Body of pancreas (tissue), 4 donors: ENCODE measurements at regions not wholly inside any gene's neighbourhood (a gene's known extent, or its start where the extent isn't known, plus 50 kb on each side); places are given as distances from the start of the nearest gene placed in this dataset.

Source experiments
- ATAC-seq: fragments of 150-250 bp; one replicate; pipeline ENCODE4 v1.9.1; 2016
- DNase-seq, 4 donors: peaks; one replicate each; pipeline ENCODE4 v3.0.0-alpha.2; 2019
- H3K27ac ChIP-seq, 4 donors: fragments of 200-600 bp; sonication (generic); 1 replicate in 3 of 4; 2 replicates in 1 of 4; pipeline versions ENCODE4 v1.5.1 to v1.6.1; 2016 to 2019; ENCODE audit warnings: mild to moderate bottlenecking in 1 of 4, mixed read lengths in 1 of 4, moderate library complexity in 1 of 4
- H3K27me3 ChIP-seq, 2 donors: fragments of 200-600 bp; sonication (generic); one replicate each; pipeline ENCODE4 v1.6.0; 2016; ENCODE audit warnings: mild to moderate bottlenecking in 1 of 2
- H3K36me3 ChIP-seq, 2 donors: fragments of 200-600 bp; sonication (generic); replicated peaks in 1 of 2; 2 replicates each; pipeline ENCODE4 v1.5.1; 2016; ENCODE audit warnings: low read depth in 2 of 2; ENCODE audit not compliant: insufficient read depth in 1 of 2
- H3K4me1 ChIP-seq: fragments of 200-600 bp; sonication (generic); one replicate; pipeline ENCODE4 v1.6.0; 2016
- H3K4me3 ChIP-seq, 2 donors: fragments of 200-600 bp; sonication (generic); 1 replicate in 1 of 2; 2 replicates in 1 of 2; pipeline ENCODE4 v1.5.1; 2016 to 2019
- H3K9me3 ChIP-seq, 3 donors: fragments of 200-600 bp; sonication (generic); 1 replicate in 2 of 3; 2 replicates in 1 of 3; pipeline ENCODE4 v1.5.1; 2016
- POLR2A ChIP-seq, 3 donors: fragments of 450-650 bp; IDR thresholded peaks; one replicate each; pipeline ENCODE4 v1.6.1; 2016; ENCODE audit warnings: antibody characterized with exemption in 3 of 3, mild to moderate bottlenecking in 2 of 3
- WGBS, 2 donors: methylation state at CpG; one replicate each; pipeline ENCODE4 v1.1.5; 2017; 5-methylcytosine and 5-hydroxymethylcytosine counted together
- intact Hi-C: fragments of 100-400 bp; cut with DNase I; formaldehyde crosslinking; loops from one replicate; pipeline ENCODE4 v1.15.1; 2023
- TF ChIP-seq, protein P1 (sequence below), 7 experiments: fragments of 450-650 bp in 4 of 7; fragments of 200-600 bp in 3 of 7; sonication (generic) in 3 of 7; IDR thresholded peaks; one replicate each; pipeline ENCODE4 v1.5.1; 2016 to 2019; ENCODE audit warnings: antibody characterized with exemption in 7 of 7

DNA sequence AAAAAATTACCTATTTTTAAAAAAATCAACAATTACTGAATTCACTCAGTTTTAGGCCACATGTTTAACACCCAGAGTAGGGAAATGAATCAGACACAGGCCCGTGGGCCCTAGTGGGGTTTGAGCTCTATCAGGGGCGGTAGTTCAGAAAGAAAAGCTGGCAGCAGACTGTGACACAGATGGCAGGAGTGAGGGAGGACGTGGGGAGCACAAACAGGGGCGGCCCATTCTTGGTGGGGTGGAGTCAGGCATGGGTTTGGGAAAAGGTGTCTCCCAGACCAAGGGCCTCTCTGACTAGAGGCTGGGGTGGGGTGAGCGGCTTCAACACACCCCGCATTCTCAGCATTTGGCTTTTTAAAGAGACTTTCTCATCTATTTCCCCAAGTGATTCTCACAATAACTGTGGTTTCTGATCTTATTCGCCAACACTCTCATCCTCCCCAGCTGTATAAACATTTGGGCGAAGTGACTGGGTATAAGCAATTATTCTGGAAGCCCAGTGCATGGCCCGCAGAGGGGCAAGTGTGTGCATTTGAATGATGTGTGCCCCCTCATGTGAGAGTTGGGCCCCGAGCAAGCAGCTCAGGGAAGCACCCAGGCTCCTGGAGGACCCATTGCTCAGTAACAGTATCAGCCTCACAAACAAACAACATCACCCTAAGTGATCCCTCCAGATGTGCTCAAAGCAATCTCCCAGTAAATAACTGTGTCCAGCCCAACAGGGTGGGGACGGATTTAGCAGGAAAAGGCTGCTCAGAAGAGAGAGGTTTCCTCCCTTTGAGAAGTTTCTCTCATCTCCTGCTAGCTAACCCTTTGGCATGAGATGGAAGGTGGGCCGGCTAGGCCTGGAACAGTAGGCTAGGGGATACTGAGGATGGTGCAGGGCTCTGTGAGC lies 437.6 kb upstream of the ZMIZ1 start:
- ATAC-seq (no peak), DNase-seq (no peak)
- Histone ChIP-seq H3K9me3 (no peaks in the 10 kb centered on the region), H3K4me1 (peaks cover 16% of the 10 kb centered on the region), H3K27ac (no peak overlapping the region), H3K4me3 (no peak overlapping the region), H3K36me3 (no peaks in the 10 kb centered on the region), H3K27me3 (no peaks in the 10 kb centered on the region)
- WGBS, 2 donors, result 88 to 89% methylated on average over 12 of the region's 12 CpGs
- intact Hi-C loops, result no loop called here
- TF ChIP-seq, protein P1, sequence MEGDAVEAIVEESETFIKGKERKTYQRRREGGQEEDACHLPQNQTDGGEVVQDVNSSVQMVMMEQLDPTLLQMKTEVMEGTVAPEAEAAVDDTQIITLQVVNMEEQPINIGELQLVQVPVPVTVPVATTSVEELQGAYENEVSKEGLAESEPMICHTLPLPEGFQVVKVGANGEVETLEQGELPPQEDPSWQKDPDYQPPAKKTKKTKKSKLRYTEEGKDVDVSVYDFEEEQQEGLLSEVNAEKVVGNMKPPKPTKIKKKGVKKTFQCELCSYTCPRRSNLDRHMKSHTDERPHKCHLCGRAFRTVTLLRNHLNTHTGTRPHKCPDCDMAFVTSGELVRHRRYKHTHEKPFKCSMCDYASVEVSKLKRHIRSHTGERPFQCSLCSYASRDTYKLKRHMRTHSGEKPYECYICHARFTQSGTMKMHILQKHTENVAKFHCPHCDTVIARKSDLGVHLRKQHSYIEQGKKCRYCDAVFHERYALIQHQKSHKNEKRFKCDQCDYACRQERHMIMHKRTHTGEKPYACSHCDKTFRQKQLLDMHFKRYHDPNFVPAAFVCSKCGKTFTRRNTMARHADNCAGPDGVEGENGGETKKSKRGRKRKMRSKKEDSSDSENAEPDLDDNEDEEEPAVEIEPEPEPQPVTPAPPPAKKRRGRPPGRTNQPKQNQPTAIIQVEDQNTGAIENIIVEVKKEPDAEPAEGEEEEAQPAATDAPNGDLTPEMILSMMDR (IDR thresholded peaks at IDR 0.05), result no peak
- TF ChIP-seq POLR2A (IDR thresholded peaks at IDR 0.05), result no peak

DNA sequence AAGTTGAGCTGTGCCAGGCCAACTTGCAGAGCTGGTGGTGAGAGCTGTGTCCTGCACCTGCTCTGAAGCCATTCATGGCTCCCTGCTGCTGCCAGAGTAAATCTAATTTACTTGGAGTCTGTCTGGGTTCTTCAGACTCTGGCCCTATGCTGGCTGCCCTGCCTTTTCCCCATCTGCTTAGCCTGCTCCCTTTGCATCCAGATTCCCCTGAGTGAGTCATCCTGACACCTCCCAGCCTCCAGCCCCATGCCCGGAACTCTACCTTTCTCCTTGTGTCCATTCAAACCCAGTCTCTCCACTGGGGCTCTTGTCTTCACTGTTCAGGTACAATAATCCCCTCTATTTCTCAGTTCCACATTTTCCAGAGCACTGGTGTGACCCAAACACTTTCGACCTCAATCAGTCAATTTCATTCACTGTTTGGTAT lies 434.4 kb upstream of the ZMIZ1 start:
- TF ChIP-seq, protein P1 (IDR thresholded peaks at IDR 0.05), result no peak
- no peak for TF ChIP-seq POLR2A (IDR thresholded peaks at IDR 0.05)
- DNase-seq, result no peak
- Histone ChIP-seq H3K4me1 (peaks cover 16% of the 10 kb centered on the region), H3K9me3 (no peaks in the 10 kb centered on the region), H3K27me3 (no peaks in the 10 kb centered on the region), H3K27ac (peak overlapping the region in 1 of 4 donors; percentile 5), H3K36me3 (no peaks in the 10 kb centered on the region), H3K4me3 (no peak overlapping the region)
- peak; percentile 40 for ATAC-seq
- intact Hi-C loops, result no loop called here
- 58 to 73% methylated on average over 2 of the region's 2 CpGs for WGBS, 2 donors

DNA sequence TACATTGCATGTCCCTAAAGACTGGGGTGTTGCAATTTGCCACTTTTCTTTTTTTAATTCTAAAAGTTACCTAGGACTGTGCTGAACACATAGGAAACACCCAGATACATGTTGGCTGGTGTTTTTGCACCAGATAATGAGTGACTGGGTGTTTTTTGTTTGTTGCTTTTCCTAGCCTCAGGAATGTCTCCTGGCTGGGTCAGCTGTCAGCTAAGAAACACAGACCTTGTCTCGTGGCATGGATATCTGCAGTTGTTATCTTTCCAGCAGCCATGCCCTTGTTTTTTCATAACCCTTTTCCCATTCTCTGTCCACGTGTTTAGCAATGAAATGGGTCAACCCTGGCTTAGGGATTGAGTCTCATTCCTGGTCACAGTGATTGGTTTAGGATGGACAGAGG lies 433.9 kb upstream of the ZMIZ1 start:
- Histone ChIP-seq H3K27ac (peak overlapping the region in 1 of 4 donors; percentile 5), H3K36me3 (no peaks in the 10 kb centered on the region), H3K4me1 (peaks cover 16% of the 10 kb centered on the region), H3K27me3 (no peaks in the 10 kb centered on the region), H3K4me3 (no peak overlapping the region), H3K9me3 (no peaks in the 10 kb centered on the region)
- 10 to 16% methylated on average over 2 of the region's 2 CpGs for WGBS, 2 donors
- no peak for DNase-seq
- TF ChIP-seq POLR2A (IDR thresholded peaks at IDR 0.05), result no peak
- TF ChIP-seq, protein P1 (IDR thresholded peaks at IDR 0.05), result no peak
- intact Hi-C loops, result no loop called here
- peak; percentile 33 for ATAC-seq

DNA sequence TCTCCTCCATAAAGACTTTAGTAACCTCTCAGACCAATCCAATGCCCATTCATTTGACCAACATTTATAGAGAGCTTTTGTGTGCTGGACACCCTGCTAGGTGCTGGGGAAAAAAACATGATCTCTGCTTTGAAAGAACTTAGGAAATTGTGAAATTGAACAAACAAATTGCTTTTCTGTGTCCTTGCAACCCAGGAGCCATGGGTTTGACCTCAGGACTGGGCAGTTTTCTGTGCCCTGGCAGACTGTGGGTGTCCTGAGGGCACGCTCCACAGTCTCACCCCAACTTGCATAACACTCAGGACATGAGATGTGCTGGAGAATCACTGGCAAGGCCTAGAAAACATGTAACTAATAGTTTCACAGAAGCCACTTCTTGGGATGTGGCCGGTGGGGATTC lies 429.1 kb upstream of the ZMIZ1 start:
- H3K4me1 ChIP-seq, result peaks cover 10% of the 10 kb centered on the region
- no peaks in the 10 kb centered on the region for H3K27me3 ChIP-seq
- intact Hi-C loops, result no loop called here
- ATAC-seq (no peak), DNase-seq (no peak)
- H3K27ac ChIP-seq, result no peak overlapping the region
- TF ChIP-seq, protein P1 (IDR thresholded peaks at IDR 0.05), result no peak
- no peak for TF ChIP-seq POLR2A (IDR thresholded peaks at IDR 0.05)
- H3K4me3 ChIP-seq, result no peak overlapping the region
- 93 to 100% methylated on average over 2 of the region's 2 CpGs for WGBS, 2 donors
- H3K9me3 ChIP-seq, result no peaks in the 10 kb centered on the region
- H3K36me3 ChIP-seq, result no peaks in the 10 kb centered on the region
